ENCODE measurements at regions not wholly inside any gene's neighbourhood (a gene's known extent, or its start where the extent isn't known, plus 50 kb on each side); places are given as distances from the start of the nearest gene placed in this dataset.

GRCh38 chr13:22128441-22129408 lies 457.9 kb downstream of the FGF9 start:
- Mint-ChIP-seq H3K4me3 (ENCODE audit: unreplicated experiment) (no peak overlapping the region), H3K9me3 (ENCODE audit: low read depth) (no peaks in the 10 kb centered on the region), H3K4me1 (ENCODE audit: low read depth) (no peaks in the 10 kb centered on the region), H3K27ac (ENCODE audit: unreplicated experiment) (no peak overlapping the region), H3K36me3 (ENCODE audit: low read depth) (no peaks in the 10 kb centered on the region), H3K27me3 (ENCODE audit: low read depth) (peaks cover 2% of the 10 kb centered on the region)
- no peak for TF ChIP-seq CTCF (IDR thresholded peaks at IDR 0.05)
- DNase-seq (ENCODE audit: low spot score) = no peak

GRCh38 chr13:22130254-22130653 lies 459.4 kb downstream of the FGF9 start:
- Mint-ChIP-seq H3K4me3 (ENCODE audit: unreplicated experiment) (no peak overlapping the region), H3K27ac (ENCODE audit: unreplicated experiment) (no peak overlapping the region), H3K27me3 (ENCODE audit: low read depth) (peaks cover 2% of the 10 kb centered on the region), H3K4me1 (ENCODE audit: low read depth) (no peaks in the 10 kb centered on the region), H3K9me3 (ENCODE audit: low read depth) (no peaks in the 10 kb centered on the region), H3K36me3 (ENCODE audit: low read depth) (no peaks in the 10 kb centered on the region)
- DNase-seq (ENCODE audit: low spot score) = no peak
- TF ChIP-seq CTCF (IDR thresholded peaks at IDR 0.05) = no peak

GRCh38 chr13:22134261-22134660 lies 463.4 kb downstream of the FGF9 start:
- DNase-seq (ENCODE audit: low spot score) = no peak
- no peak overlapping the region for H3K27ac Mint-ChIP-seq (ENCODE audit: unreplicated experiment)
- TF ChIP-seq CTCF (IDR thresholded peaks at IDR 0.05) = no peak
- no peaks in the 10 kb centered on the region for H3K4me1 Mint-ChIP-seq (ENCODE audit: low read depth)
- H3K4me3 Mint-ChIP-seq (ENCODE audit: unreplicated experiment) = no peak overlapping the region
- no peaks in the 10 kb centered on the region for H3K9me3 Mint-ChIP-seq (ENCODE audit: low read depth)
- no peaks in the 10 kb centered on the region for H3K36me3 Mint-ChIP-seq (ENCODE audit: low read depth)
- H3K27me3 Mint-ChIP-seq (ENCODE audit: low read depth) = peaks cover 5% of the 10 kb centered on the region

GRCh38 chr13:22135446-22135845 lies 464.6 kb downstream of the FGF9 start:
- H3K36me3 Mint-ChIP-seq (ENCODE audit: low read depth) = no peaks in the 10 kb centered on the region
- peaks cover 5% of the 10 kb centered on the region for H3K27me3 Mint-ChIP-seq (ENCODE audit: low read depth)
- H3K9me3 Mint-ChIP-seq (ENCODE audit: low read depth) = no peaks in the 10 kb centered on the region
- no peaks in the 10 kb centered on the region for H3K4me1 Mint-ChIP-seq (ENCODE audit: low read depth)
- no peak overlapping the region for H3K27ac Mint-ChIP-seq (ENCODE audit: unreplicated experiment)
- TF ChIP-seq CTCF (IDR thresholded peaks at IDR 0.05) = no peak
- no peak overlapping the region for H3K4me3 Mint-ChIP-seq (ENCODE audit: unreplicated experiment)
- no peak for DNase-seq (ENCODE audit: low spot score)

- Mint-ChIP-seq H3K27ac (ENCODE audit: unreplicated experiment) (no peak overlapping the region), H3K27me3 (ENCODE audit: low read depth) (peaks cover 3% of the 10 kb centered on the region), H3K4me1 (ENCODE audit: low read depth) (no peaks in the 10 kb centered on the region), H3K4me3 (ENCODE audit: unreplicated experiment) (no peak overlapping the region), H3K9me3 (ENCODE audit: low read depth) (no peaks in the 10 kb centered on the region), H3K36me3 (ENCODE audit: low read depth) (no peaks in the 10 kb centered on the region)
- no peak for DNase-seq (ENCODE audit: low spot score)
- no peak for TF ChIP-seq CTCF (IDR thresholded peaks at IDR 0.05)
Measured at GRCh38 chr13:22137361-22138050, 466.6 kb downstream of the FGF9 start.
